ENCODE measurements at regions not wholly inside any gene's neighbourhood (a gene's known extent, or its start where the extent isn't known, plus 50 kb on each side); places are given as distances from the start of the nearest gene placed in this dataset.

DNA sequence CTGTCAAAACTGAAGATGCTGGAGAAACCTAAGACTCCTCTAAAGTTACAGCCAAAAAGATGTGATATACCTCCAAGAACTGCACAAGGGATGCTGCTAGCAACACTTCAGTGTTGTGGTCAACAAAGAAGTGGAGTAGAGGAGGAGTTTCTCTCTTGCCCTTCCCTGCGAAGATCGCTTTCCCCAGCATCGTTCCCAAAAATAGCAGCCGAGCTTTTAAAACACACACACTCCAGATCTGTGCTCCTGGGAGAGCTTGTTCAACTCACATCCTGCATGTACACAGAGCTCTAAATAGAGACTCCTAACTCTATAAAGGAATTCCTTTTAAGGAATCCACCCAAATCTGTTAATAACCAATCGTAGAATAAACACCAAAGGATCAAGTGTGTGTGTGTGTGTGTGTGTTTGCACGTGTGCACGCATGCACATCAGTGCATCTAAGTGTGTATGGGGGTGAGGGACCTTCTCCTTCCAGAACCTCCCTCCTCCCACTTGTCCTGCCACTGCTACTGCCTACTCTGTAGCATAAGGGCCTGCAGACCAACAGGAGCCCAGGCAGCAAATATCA, 58.5 kb downstream of the PSMG1 start:
- TF ChIP-seq, protein P1, sequence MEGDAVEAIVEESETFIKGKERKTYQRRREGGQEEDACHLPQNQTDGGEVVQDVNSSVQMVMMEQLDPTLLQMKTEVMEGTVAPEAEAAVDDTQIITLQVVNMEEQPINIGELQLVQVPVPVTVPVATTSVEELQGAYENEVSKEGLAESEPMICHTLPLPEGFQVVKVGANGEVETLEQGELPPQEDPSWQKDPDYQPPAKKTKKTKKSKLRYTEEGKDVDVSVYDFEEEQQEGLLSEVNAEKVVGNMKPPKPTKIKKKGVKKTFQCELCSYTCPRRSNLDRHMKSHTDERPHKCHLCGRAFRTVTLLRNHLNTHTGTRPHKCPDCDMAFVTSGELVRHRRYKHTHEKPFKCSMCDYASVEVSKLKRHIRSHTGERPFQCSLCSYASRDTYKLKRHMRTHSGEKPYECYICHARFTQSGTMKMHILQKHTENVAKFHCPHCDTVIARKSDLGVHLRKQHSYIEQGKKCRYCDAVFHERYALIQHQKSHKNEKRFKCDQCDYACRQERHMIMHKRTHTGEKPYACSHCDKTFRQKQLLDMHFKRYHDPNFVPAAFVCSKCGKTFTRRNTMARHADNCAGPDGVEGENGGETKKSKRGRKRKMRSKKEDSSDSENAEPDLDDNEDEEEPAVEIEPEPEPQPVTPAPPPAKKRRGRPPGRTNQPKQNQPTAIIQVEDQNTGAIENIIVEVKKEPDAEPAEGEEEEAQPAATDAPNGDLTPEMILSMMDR (conservative IDR thresholded peaks at IDR 0.05; ENCODE audit: low read depth, low read length) = no peak
- TF ChIP-seq MXI1 (IDR thresholded peaks at IDR 0.05; ENCODE audit: borderline replicate concordance, low read depth, low read length) (no peak), POLR2A (IDR thresholded peaks at IDR 0.05; ENCODE audit: low read depth, low read length) (no peak)
